Transverse colon (tissue), 4 donors: ENCODE measurements at regions not wholly inside any gene's neighbourhood (a gene's known extent, or its start where the extent isn't known, plus 50 kb on each side); places are given as distances from the start of the nearest gene placed in this dataset.

Experiments
- DNase-seq: peaks from one replicate; pipeline ENCODE4 v3.0.0-alpha.2; 2019
- H3K27ac ChIP-seq, 4 donors: fragments of 200-600 bp; sonication (generic); 2 replicates each; pipeline ENCODE4 v1.5.1; 2016 to 2018; ENCODE audit warnings: inconsistent platforms in 4 of 4
- H3K27me3 ChIP-seq: fragments of 200-600 bp; sonication (generic); 2 replicates; pipeline ENCODE4 v1.5.1; 2017; ENCODE audit warnings: inconsistent platforms
- H3K36me3 ChIP-seq, 4 donors: fragments of 200-600 bp; sonication (generic); 2 replicates each; pipeline ENCODE4 v1.5.1; 2017 to 2019; ENCODE audit warnings: inconsistent platforms in 4 of 4
- H3K4me1 ChIP-seq, 4 donors: fragments of 200-600 bp; sonication (generic); 2 replicates each; pipeline ENCODE4 v1.5.1; 2017 to 2020; ENCODE audit warnings: inconsistent platforms in 4 of 4
- H3K4me3 ChIP-seq, 4 donors: fragments of 200-600 bp; sonication (generic); 1 replicate in 1 of 4; 2 replicates in 3 of 4; pipeline versions ENCODE4 v1.5.1 to v1.6.1; 2017 to 2019; ENCODE audit warnings: inconsistent platforms in 4 of 4
- H3K9me3 ChIP-seq, 2 donors: fragments of 200-600 bp; sonication (generic); 2 replicates each; pipeline ENCODE4 v1.5.1; 2017 to 2019; ENCODE audit warnings: inconsistent platforms in 2 of 2
- CTCF ChIP-seq, 5 experiments: fragments of 200-600 bp in 3 of 5; fragments of 450-650 bp in 2 of 5; sonication (generic) in 3 of 5; IDR thresholded peaks; 1 replicate in 2 of 5; 2 replicates in 3 of 5; pipeline ENCODE4 v1.5.1; 2016 to 2017; ENCODE audit warnings: antibody characterized with exemption in 5 of 5, inconsistent platforms in 3 of 5, mild to moderate bottlenecking in 2 of 5, moderate library complexity in 1 of 5
- EP300 ChIP-seq: sonication (generic); formaldehyde crosslinking; IDR thresholded peaks from one replicate; pipeline ENCODE4 v1.6.1; 2017; ENCODE audit warnings: antibody characterized with exemption, low read depth
- POLR2A ChIP-seq: fragments of 450-650 bp; IDR thresholded peaks from one replicate; pipeline ENCODE4 v1.6.1; 2016; ENCODE audit warnings: antibody characterized with exemption, mild to moderate bottlenecking, moderate library complexity
- POLR2AphosphoS5 ChIP-seq, 3 donors: sonication (generic); formaldehyde crosslinking; IDR thresholded peaks; one replicate each; pipeline ENCODE4 v1.6.1; 2016; ENCODE audit warnings: antibody characterized with exemption in 3 of 3
- WGBS, 2 donors: methylation state at CpG; one replicate each; pipeline ENCODE4 v1.1.5; 2018; ENCODE audit warnings: low coverage in 1 of 2; 5-methylcytosine and 5-hydroxymethylcytosine counted together
- in situ Hi-C, 4 donors: fragments of 200-750 bp; cut with MboI; loops; one replicate each; pipeline versions ENCODE4 v1.15.0 to v1.15.1; 2017; ENCODE audit warnings: low sequenced_read_pairs in 3 of 4, low pct_ligation_motif_present in 1 of 4, low pct_unique_long_range_greater_than_20kb in 1 of 4
- intact Hi-C: fragments of 100-400 bp; cut with DNase I; formaldehyde crosslinking; loops from one replicate; pipeline ENCODE4 v1.15.1; 2023; ENCODE audit warnings: low total_unique reads

GRCh38 chr4:14513471-14513870 lies 488.8 kb upstream of the CPEB2 start:
- Histone ChIP-seq H3K4me1 (no peaks in the 10 kb centered on the region), H3K27ac (no peak overlapping the region), H3K9me3 (no peaks in the 10 kb centered on the region), H3K27me3 (no peaks in the 10 kb centered on the region), H3K36me3 (no peaks in the 10 kb centered on the region), H3K4me3 (no peak overlapping the region)
- 68 to 71% methylated on average over 4 of the region's 4 CpGs for WGBS, 2 donors
- intact Hi-C loops (no loop called here), in situ Hi-C loops (no loop called here)
- DNase-seq = no peak
- TF ChIP-seq EP300 (no peak), POLR2AphosphoS5 (IDR thresholded peaks at IDR 0.05) (no peak), CTCF (IDR thresholded peaks at IDR 0.05) (no peak), POLR2A (no peak)

GRCh38 chr4:14515556-14515955 lies 486.7 kb upstream of the CPEB2 start:
- in situ Hi-C loops = no loop called here

GRCh38 chr4:14518136-14518535 lies 484.1 kb upstream of the CPEB2 start:
- Histone ChIP-seq H3K4me3 (no peak overlapping the region), H3K27me3 (no peaks in the 10 kb centered on the region), H3K27ac (no peak overlapping the region), H3K36me3 (no peaks in the 10 kb centered on the region), H3K4me1 (no peaks in the 10 kb centered on the region), H3K9me3 (no peaks in the 10 kb centered on the region)
- intact Hi-C loops (no loop called here), in situ Hi-C loops (no loop called here)
- TF ChIP-seq CTCF (IDR thresholded peaks at IDR 0.05) = no peak
- no peak for TF ChIP-seq POLR2A
- no peak for TF ChIP-seq POLR2AphosphoS5 (IDR thresholded peaks at IDR 0.05)
- DNase-seq = no peak
- 0 to 30% methylated on average over 1 to 2 of the region's 2 CpGs for WGBS, 2 donors

More at GRCh38 chr4:14515556-14515955, 486.7 kb upstream of the CPEB2 start:
- intact Hi-C loops = no loop called here
- TF ChIP-seq EP300 (no peak), POLR2A (no peak), CTCF (IDR thresholded peaks at IDR 0.05) (no peak), POLR2AphosphoS5 (IDR thresholded peaks at IDR 0.05) (no peak)
- Histone ChIP-seq H3K27me3 (no peaks in the 10 kb centered on the region), H3K4me1 (no peaks in the 10 kb centered on the region), H3K4me3 (no peak overlapping the region), H3K27ac (no peak overlapping the region), H3K36me3 (no peaks in the 10 kb centered on the region), H3K9me3 (no peaks in the 10 kb centered on the region)
- no peak for DNase-seq
- WGBS, 2 donors = 51 to 82% methylated on average over 2 of the region's 2 CpGs

- intact Hi-C loops (no loop called here), in situ Hi-C loops (no loop called here)
- TF ChIP-seq CTCF (IDR thresholded peaks at IDR 0.05) = no peak
- TF ChIP-seq EP300 = no peak
- TF ChIP-seq POLR2AphosphoS5 (IDR thresholded peaks at IDR 0.05) = no peak
- no peak for TF ChIP-seq POLR2A
- no peaks in the 10 kb centered on the region for H3K4me1 ChIP-seq
- no peak overlapping the region for H3K27ac ChIP-seq
- no peak for DNase-seq
- H3K36me3 ChIP-seq = no peaks in the 10 kb centered on the region
- 50 to 61% methylated on average over 1 of the region's 1 CpG for WGBS, 2 donors
- no peak overlapping the region for H3K4me3 ChIP-seq
- no peaks in the 10 kb centered on the region for H3K27me3 ChIP-seq
- no peaks in the 10 kb centered on the region for H3K9me3 ChIP-seq
Measured at GRCh38 chr4:14520171-14520570, 482.1 kb upstream of the CPEB2 start.
